ENCODE measurements at regions not wholly inside any gene's neighbourhood (a gene's known extent, or its start where the extent isn't known, plus 50 kb on each side); places are given as distances from the start of the nearest gene placed in this dataset.

GRCh38 chr18:29171892-29172755 is 995.2 kb upstream of the CDH2 start:
- DNase-seq (no peak), ATAC-seq (no peak)
- Mint-ChIP-seq H3K4me3 (no peak overlapping the region), H3K4me1 (ENCODE audit: low read depth) (no peaks in the 10 kb centered on the region), H3K36me3 (ENCODE audit: low read depth) (no peaks in the 10 kb centered on the region), H3K27ac (no peak overlapping the region), H3K9me3 (ENCODE audit: insufficient read depth) (peaks cover 18% of the 10 kb centered on the region), H3K27me3 (ENCODE audit: low read depth) (no peaks in the 10 kb centered on the region)
- ChIA-PET POLR2A (no interaction called here), CTCF (no interaction called here)

GRCh38 chr18:29169599-29169998 is 992.7 kb upstream of the CDH2 start:
- Mint-ChIP-seq H3K27ac (no peak overlapping the region), H3K36me3 (ENCODE audit: low read depth) (no peaks in the 10 kb centered on the region), H3K9me3 (ENCODE audit: insufficient read depth) (peaks cover 18% of the 10 kb centered on the region), H3K27me3 (ENCODE audit: low read depth) (no peaks in the 10 kb centered on the region), H3K4me3 (no peak overlapping the region), H3K4me1 (ENCODE audit: low read depth) (no peaks in the 10 kb centered on the region)
- CTCF ChIA-PET, result no interaction called here
- POLR2A ChIA-PET, result no interaction called here
- ATAC-seq (no peak), DNase-seq (no peak)

- ChIA-PET POLR2A (no interaction called here), CTCF (no interaction called here)
- no peak for DNase-seq
- H3K4me1 Mint-ChIP-seq (ENCODE audit: low read depth), result no peaks in the 10 kb centered on the region
- no peaks in the 10 kb centered on the region for H3K36me3 Mint-ChIP-seq (ENCODE audit: low read depth)
- no peak overlapping the region for H3K4me3 Mint-ChIP-seq
- no peak for ATAC-seq
- H3K9me3 Mint-ChIP-seq (ENCODE audit: insufficient read depth), result peaks cover 23% of the 10 kb centered on the region
- no peak overlapping the region for H3K27ac Mint-ChIP-seq
- no peaks in the 10 kb centered on the region for H3K27me3 Mint-ChIP-seq (ENCODE audit: low read depth)
Measured at GRCh38 chr18:29164993-29165599, 988.2 kb upstream of the CDH2 start.

GRCh38 chr18:29164020-29164706 is 987.2 kb upstream of the CDH2 start:
- ChIA-PET CTCF (no interaction called here), POLR2A (no interaction called here)
- Mint-ChIP-seq H3K27me3 (ENCODE audit: low read depth) (no peaks in the 10 kb centered on the region), H3K36me3 (ENCODE audit: low read depth) (no peaks in the 10 kb centered on the region), H3K9me3 (ENCODE audit: insufficient read depth) (peaks cover 20% of the 10 kb centered on the region), H3K4me3 (no peak overlapping the region), H3K4me1 (ENCODE audit: low read depth) (no peaks in the 10 kb centered on the region), H3K27ac (no peak overlapping the region)
- DNase-seq (no peak), ATAC-seq (no peak)

GRCh38 chr18:29163596-29163995 is 986.7 kb upstream of the CDH2 start:
- ChIA-PET POLR2A (no interaction called here), CTCF (no interaction called here)
- Mint-ChIP-seq H3K36me3 (ENCODE audit: low read depth) (no peaks in the 10 kb centered on the region), H3K9me3 (ENCODE audit: insufficient read depth) (peaks cover 16% of the 10 kb centered on the region), H3K27ac (no peak overlapping the region), H3K4me1 (ENCODE audit: low read depth) (no peaks in the 10 kb centered on the region), H3K4me3 (no peak overlapping the region), H3K27me3 (ENCODE audit: low read depth) (no peaks in the 10 kb centered on the region)
- DNase-seq (no peak), ATAC-seq (no peak)

GRCh38 chr18:29161429-29161828 is 984.5 kb upstream of the CDH2 start:
- ChIA-PET POLR2A (no interaction called here), CTCF (no interaction called here)
- DNase-seq, result no peak
- Mint-ChIP-seq H3K4me1 (ENCODE audit: low read depth) (no peaks in the 10 kb centered on the region), H3K36me3 (ENCODE audit: low read depth) (no peaks in the 10 kb centered on the region), H3K4me3 (no peak overlapping the region), H3K27me3 (ENCODE audit: low read depth) (no peaks in the 10 kb centered on the region), H3K9me3 (ENCODE audit: insufficient read depth) (peaks cover 5% of the 10 kb centered on the region), H3K27ac (no peak overlapping the region)
- ATAC-seq, result no peak

- Mint-ChIP-seq H3K4me1 (ENCODE audit: low read depth) (no peaks in the 10 kb centered on the region), H3K27me3 (ENCODE audit: low read depth) (no peaks in the 10 kb centered on the region), H3K36me3 (ENCODE audit: low read depth) (no peaks in the 10 kb centered on the region), H3K4me3 (no peak overlapping the region), H3K9me3 (ENCODE audit: insufficient read depth) (peaks cover 5% of the 10 kb centered on the region), H3K27ac (no peak overlapping the region)
- ChIA-PET CTCF (no interaction called here), POLR2A (no interaction called here)
- ATAC-seq, result no peak
- DNase-seq, result no peak
Measured at GRCh38 chr18:29160170-29160569, 983.2 kb upstream of the CDH2 start.

- Mint-ChIP-seq H3K36me3 (ENCODE audit: low read depth) (no peaks in the 10 kb centered on the region), H3K27ac (no peak overlapping the region), H3K9me3 (ENCODE audit: insufficient read depth) (peaks cover 7% of the 10 kb centered on the region), H3K27me3 (ENCODE audit: low read depth) (no peaks in the 10 kb centered on the region), H3K4me3 (no peak overlapping the region), H3K4me1 (ENCODE audit: low read depth) (no peaks in the 10 kb centered on the region)
- ATAC-seq, result no peak
- CTCF ChIA-PET, result no interaction called here
- POLR2A ChIA-PET, result no interaction called here
- DNase-seq, result no peak
Measured at GRCh38 chr18:29157905-29158304, 981.0 kb upstream of the CDH2 start.

GRCh38 chr18:29157057-29157780 is 980.3 kb upstream of the CDH2 start:
- ChIA-PET CTCF (no interaction called here), POLR2A (no interaction called here)
- H3K27me3 Mint-ChIP-seq (ENCODE audit: low read depth), result no peaks in the 10 kb centered on the region
- ATAC-seq (no peak), DNase-seq (no peak)
- no peak overlapping the region for H3K27ac Mint-ChIP-seq
- H3K36me3 Mint-ChIP-seq (ENCODE audit: low read depth), result no peaks in the 10 kb centered on the region
- H3K9me3 Mint-ChIP-seq (ENCODE audit: insufficient read depth), result peaks cover 8% of the 10 kb centered on the region
- H3K4me1 Mint-ChIP-seq (ENCODE audit: low read depth), result no peaks in the 10 kb centered on the region
- H3K4me3 Mint-ChIP-seq, result no peak overlapping the region

- no peak overlapping the region for H3K4me3 Mint-ChIP-seq
- peaks cover 8% of the 10 kb centered on the region for H3K9me3 Mint-ChIP-seq (ENCODE audit: insufficient read depth)
- H3K27ac Mint-ChIP-seq, result no peak overlapping the region
- no peak for ATAC-seq
- no peak for DNase-seq
- H3K27me3 Mint-ChIP-seq (ENCODE audit: low read depth), result no peaks in the 10 kb centered on the region
- H3K36me3 Mint-ChIP-seq (ENCODE audit: low read depth), result no peaks in the 10 kb centered on the region
- CTCF ChIA-PET, result no interaction called here
- POLR2A ChIA-PET, result no interaction called here
- H3K4me1 Mint-ChIP-seq (ENCODE audit: low read depth), result no peaks in the 10 kb centered on the region
Measured at GRCh38 chr18:29156531-29156930, 979.6 kb upstream of the CDH2 start.

- ATAC-seq, result no peak
- DNase-seq, result no peak
- peaks cover 3% of the 10 kb centered on the region for H3K9me3 Mint-ChIP-seq (ENCODE audit: insufficient read depth)
- H3K27ac Mint-ChIP-seq, result no peak overlapping the region
- ChIA-PET CTCF (no interaction called here), POLR2A (no interaction called here)
- no peak overlapping the region for H3K4me3 Mint-ChIP-seq
- H3K27me3 Mint-ChIP-seq (ENCODE audit: low read depth), result no peaks in the 10 kb centered on the region
- no peaks in the 10 kb centered on the region for H3K4me1 Mint-ChIP-seq (ENCODE audit: low read depth)
- H3K36me3 Mint-ChIP-seq (ENCODE audit: low read depth), result no peaks in the 10 kb centered on the region
Measured at GRCh38 chr18:29154758-29155725, 978.1 kb upstream of the CDH2 start.

Measured in activated CD8-positive, alpha-beta T cell treated with anti-CD3 and anti-CD28 coated beads, Interleukin-2, amount 10 ng/mL, durations not matched to agents 7 days and 5 days (primary cell).